ENCODE measurements at regions not wholly inside any gene's neighbourhood (a gene's known extent, or its start where the extent isn't known, plus 50 kb on each side); places are given as distances from the start of the nearest gene placed in this dataset.

- Histone ChIP-seq H3K23me2 (ENCODE audit: low read depth, low read length) (no peaks in the 10 kb centered on the region), H3K79me2 (ENCODE audit: control insufficient read depth in 1 of 2, insufficient read depth in 2 of 2, low read length in 2 of 2) (no peaks in the 10 kb centered on the region), H3K27me3 (replicated peaks in 1 of 4; ENCODE audit: control insufficient read depth in 3 of 4, extremely low read depth in 1 of 4, insufficient read depth in 3 of 4, low read length in 3 of 4) (no peaks in the 10 kb centered on the region), H2BK5ac (ENCODE audit: low read depth, low read length) (no peak overlapping the region), H3K4ac (replicated peaks; ENCODE audit: insufficient read length, low read depth, low read length) (no peak overlapping the region), H3K4me2 (ENCODE audit: insufficient read depth in 1 of 2, low read depth in 2 of 2, low read length in 2 of 2) (no peak overlapping the region), H3K23ac (ENCODE audit: insufficient read length) (no peak overlapping the region), H2BK20ac (ENCODE audit: low read length) (no peak overlapping the region), H3K18ac (ENCODE audit: extremely low read depth, low read length) (no peak overlapping the region), H3K4me1 (replicated peaks in 1 of 4; ENCODE audit: control insufficient read depth in 3 of 4, insufficient read depth in 4 of 4, low read length in 3 of 4) (no peaks in the 10 kb centered on the region), H2BK15ac (ENCODE audit: low read length) (no peak overlapping the region), H4K5ac (ENCODE audit: insufficient read length, low read depth, low read length) (no peak overlapping the region), H4K20me1 (replicated peaks in 1 of 2; ENCODE audit: control insufficient read depth in 1 of 2, insufficient read depth in 2 of 2, low read length in 2 of 2) (no peaks in the 10 kb centered on the region), H3K56ac (replicated peaks; ENCODE audit: insufficient read length, low read depth, low read length) (no peak overlapping the region), H2BK12ac (ENCODE audit: low read depth, low read length) (no peak overlapping the region), H3K79me1 (ENCODE audit: low read depth, low read length) (no peaks in the 10 kb centered on the region), H2AK5ac (ENCODE audit: low read depth, low read length) (no peak overlapping the region), H2BK120ac (replicated peaks; ENCODE audit: low read depth, low read length) (no peak overlapping the region), H4K8ac (ENCODE audit: extremely low read depth, insufficient read depth, low read length) (no peak overlapping the region), H2AFZ (ENCODE audit: low read length) (no peak overlapping the region), H3K9ac (replicated peaks in 1 of 4; ENCODE audit: extremely low read depth in 1 of 4, low read depth in 3 of 4, low read length in 3 of 4) (no peak overlapping the region), H3K4me3 (ENCODE audit: extremely low read depth in 1 of 4, insufficient read depth in 2 of 4, low read depth in 3 of 4, low read length in 4 of 4) (no peak overlapping the region), H3K36me3 (ENCODE audit: control insufficient read depth in 2 of 4, insufficient read depth in 4 of 4, low read length in 3 of 4) (no peaks in the 10 kb centered on the region), H3K27ac (ENCODE audit: low read depth, low read length) (no peak overlapping the region), H4K91ac (replicated peaks; ENCODE audit: insufficient read length, low read length) (no peak overlapping the region), H3K14ac (ENCODE audit: insufficient read length) (no peak overlapping the region), H3K9me3 (ENCODE audit: insufficient read depth in 2 of 2, low read depth in 1 of 2, low read length in 1 of 2) (no peaks in the 10 kb centered on the region)
- TF ChIP-seq ATF2 (IDR thresholded peaks at IDR 0.05; ENCODE audit: low read length) (no peak), RXRA (IDR thresholded peaks at IDR 0.05; ENCODE audit: insufficient read depth, low read depth, low read length) (no peak), BACH1 (IDR thresholded peaks at IDR 0.05; ENCODE audit: low read length) (no peak), RFX5 (IDR thresholded peaks at IDR 0.05; ENCODE audit: borderline replicate concordance, low read depth, low read length) (no peak), JUN (IDR thresholded peaks at IDR 0.05; ENCODE audit: low read depth, low read length) (no peak), NRF1 (IDR thresholded peaks at IDR 0.05; ENCODE audit: low read depth, low read length) (no peak), CBX8 (IDR thresholded peaks at IDR 0.05; ENCODE audit: borderline replicate concordance, low read depth, low read length) (no peak), KDM4A (IDR thresholded peaks at IDR 0.05; ENCODE audit: low read depth, low read length, severe bottlenecking) (no peak), E2F6 (IDR thresholded peaks at IDR 0.05) (no peak), GABPA (IDR thresholded peaks at IDR 0.05; ENCODE audit: borderline replicate concordance, insufficient read depth, low read length) (no peak), RBBP5 (IDR thresholded peaks at IDR 0.05; ENCODE audit: borderline replicate concordance, low read depth, low read length) (no peak), SP4 (IDR thresholded peaks at IDR 0.05; ENCODE audit: low read length) (no peak)
- CTCF ChIA-PET (ENCODE audit: partially characterized antibody) = no interaction called here
- FAIRE-seq (no peak), DNase-seq (ENCODE audit: low read depth in 1 of 2, low spot score in 2 of 2) (no peak)
- POLR2A ChIA-PET (ENCODE audit: partially characterized antibody) = no interaction called here
- 94% methylated on average over 1 of the region's 1 CpG; no CpG with 5 or more reads in 1 of the 2 experiments for WGBS, 2 experiments (ENCODE audit: extremely low coverage in 1 of 2, insufficient coverage in 1 of 2, insufficient read length in 1 of 2, insufficient replicate concordance in 2 of 2, low coverage in 1 of 2, low lambda C conversion rate in 2 of 2, missing lambda C conversion rate in 1 of 2)
These were observed 1082.6 kb upstream of the EPHA6 start for GRCh38 chr3:95731753-95732152.

All from H1 (cell line).